H1 (cell line): ENCODE measurements at regions not wholly inside any gene's neighbourhood (a gene's known extent, or its start where the extent isn't known, plus 50 kb on each side); places are given as distances from the start of the nearest gene placed in this dataset.

Source experiments
- CTCF ChIA-PET: fragments of 300-600 bp; sonication (Branson Sonifier 250); formaldehyde crosslinking; loops from one replicate; lab custom pipeline; 2021; ENCODE audit not compliant: partially characterized antibody; lab: Charles Lee
- POLR2A ChIA-PET: fragments of 300-600 bp; sonication (Branson Sonifier 250); formaldehyde crosslinking; loops from one replicate; lab custom pipeline; 2021; ENCODE audit warnings: inconsistent platforms; ENCODE audit not compliant: partially characterized antibody; lab: Charles Lee
- DNase-seq, 2 experiments: peaks; one replicate each; pipeline versions ENCODE4 v3.0.0 to v3.0.0-alpha.2; 2010 to 2022; ENCODE audit warnings: low spot score in 2 of 2, low read depth in 1 of 2, mixed read lengths in 1 of 2
- FAIRE-seq: peaks from 2 replicates; lab custom pipeline; 2011; peaks lifted over from hg19 to GRCh38; lab: Jason Lieb, UNC
- H2AFZ ChIP-seq: 2 replicates; pipeline ENCODE4 v1.8.1; 2012; ENCODE audit warnings: low read length, inconsistent platforms
- H2AK5ac ChIP-seq: 2 replicates; pipeline ENCODE4 v1.6.1; 2013; ENCODE audit warnings: low read depth, low read length
- H2BK120ac ChIP-seq: replicated peaks from 2 replicates; pipeline ENCODE3; 2013; ENCODE audit warnings: low read depth, low read length, inconsistent platforms
- H2BK12ac ChIP-seq: 2 replicates; pipeline ENCODE4 v1.6.1; 2013; ENCODE audit warnings: low read depth, low read length
- H2BK15ac ChIP-seq: 2 replicates; pipeline ENCODE4 v1.6.1; 2013; ENCODE audit warnings: low read length
- H2BK20ac ChIP-seq: 2 replicates; pipeline ENCODE4 v1.6.1; 2013; ENCODE audit warnings: low read length
- H2BK5ac ChIP-seq: 2 replicates; pipeline ENCODE4 v1.6.1; 2013; ENCODE audit warnings: low read depth, low read length
- H3K14ac ChIP-seq: 2 replicates; pipeline ENCODE4 v1.6.1; 2013; ENCODE audit warnings: inconsistent platforms; ENCODE audit not compliant: insufficient read length
- H3K18ac ChIP-seq: 2 replicates; pipeline ENCODE4 v1.6.1; 2013; ENCODE audit warnings: low read length; ENCODE audit errors: extremely low read depth
- H3K23ac ChIP-seq: 2 replicates; pipeline ENCODE4 v1.6.1; 2013; ENCODE audit warnings: inconsistent platforms; ENCODE audit not compliant: insufficient read length
- H3K23me2 ChIP-seq: 2 replicates; pipeline ENCODE4 v1.6.1; 2013; ENCODE audit warnings: low read depth, low read length
- H3K27ac ChIP-seq: 2 replicates; pipeline ENCODE4 v1.6.1; 2011; ENCODE audit warnings: low read depth, low read length, inconsistent platforms
- H3K27me3 ChIP-seq, 4 experiments: replicated peaks in 1 of 4; 1 replicate in 1 of 4; 2 replicates in 3 of 4; pipeline versions ENCODE4 v1.6.1 to v1.8.1; 2011 to 2013; ENCODE audit warnings: low read length in 3 of 4, mild to moderate bottlenecking in 3 of 4, inconsistent platforms in 2 of 4, mixed read lengths in 2 of 4, moderate library complexity in 1 of 4; ENCODE audit not compliant: control insufficient read depth in 3 of 4, insufficient read depth in 3 of 4; ENCODE audit errors: extremely low read depth in 1 of 4
- H3K36me3 ChIP-seq, 4 experiments: 2 replicates each; pipeline versions ENCODE4 v1.6.1 to v1.8.1; 2011 to 2013; ENCODE audit warnings: mild to moderate bottlenecking in 4 of 4, low read length in 3 of 4, moderate library complexity in 2 of 4, control low read depth in 1 of 4, inconsistent platforms in 1 of 4; ENCODE audit not compliant: insufficient read depth in 4 of 4, control insufficient read depth in 2 of 4
- H3K4ac ChIP-seq: replicated peaks from 2 replicates; pipeline ENCODE3; 2013; ENCODE audit warnings: low read length, low read depth, mixed read lengths, inconsistent platforms; ENCODE audit not compliant: insufficient read length
- H3K4me1 ChIP-seq, 4 experiments: replicated peaks in 1 of 4; 1 replicate in 1 of 4; 2 replicates in 3 of 4; pipeline versions ENCODE4 v1.6.1 to v1.8.1; 2011 to 2013; ENCODE audit warnings: low read length in 3 of 4, inconsistent platforms in 2 of 4, mixed read lengths in 1 of 4; ENCODE audit not compliant: insufficient read depth in 4 of 4, control insufficient read depth in 3 of 4
- H3K4me2 ChIP-seq, 2 experiments: 2 replicates each; pipeline versions ENCODE4 v1.6.1 to v1.8.1; 2011 to 2013; ENCODE audit warnings: low read depth in 2 of 2, low read length in 2 of 2, control low read depth in 1 of 2, inconsistent platforms in 1 of 2, mild to moderate bottlenecking in 1 of 2; ENCODE audit not compliant: insufficient read depth in 1 of 2
- H3K4me3 ChIP-seq, 4 experiments: fragments of 200-600, 300-600 bp in 1 of 4; sonication (generic), shearing (Covaris generic), sonication (Bioruptor Twin) in 1 of 4; 2 replicates each; pipeline versions ENCODE4 v1.5.1 to v1.8.1; 2011 to 2016; ENCODE audit warnings: low read length in 4 of 4, low read depth in 3 of 4, control low read depth in 2 of 4, inconsistent platforms in 2 of 4, mild to moderate bottlenecking in 2 of 4, mixed read lengths in 1 of 4, moderate library complexity in 1 of 4; ENCODE audit not compliant: insufficient read depth in 2 of 4; ENCODE audit errors: extremely low read depth in 1 of 4
- H3K56ac ChIP-seq: replicated peaks from 2 replicates; pipeline ENCODE3; 2013; ENCODE audit warnings: low read depth, mild to moderate bottlenecking, mixed read lengths, low read length, inconsistent platforms; ENCODE audit not compliant: insufficient read length
- H3K79me1 ChIP-seq: 2 replicates; pipeline ENCODE4 v1.6.1; 2013; ENCODE audit warnings: low read depth, low read length, control low read depth
- H3K79me2 ChIP-seq, 2 experiments: 2 replicates each; pipeline versions ENCODE4 v1.6.1 to v1.8.1; 2012 to 2013; ENCODE audit warnings: low read length in 2 of 2, mild to moderate bottlenecking in 2 of 2, inconsistent platforms in 1 of 2; ENCODE audit not compliant: insufficient read depth in 2 of 2, control insufficient read depth in 1 of 2
- H3K9ac ChIP-seq, 4 experiments: replicated peaks in 1 of 4; 1 replicate in 1 of 4; 2 replicates in 3 of 4; pipeline versions ENCODE4 v1.6.1 to v1.8.1; 2011 to 2013; ENCODE audit warnings: low read depth in 3 of 4, low read length in 3 of 4, control low read depth in 2 of 4, mild to moderate bottlenecking in 2 of 4, moderate library complexity in 2 of 4, inconsistent platforms in 1 of 4; ENCODE audit errors: extremely low read depth in 1 of 4
- H3K9me3 ChIP-seq, 2 experiments: 2 replicates each; pipeline versions ENCODE4 v1.6.1 to v1.8.1; 2012 to 2013; ENCODE audit warnings: mild to moderate bottlenecking in 2 of 2, moderate library complexity in 2 of 2, control low read depth in 1 of 2, inconsistent platforms in 1 of 2, low read depth in 1 of 2, low read length in 1 of 2, mixed read lengths in 1 of 2; ENCODE audit not compliant: insufficient read depth in 2 of 2
- H4K20me1 ChIP-seq, 2 experiments: replicated peaks in 1 of 2; 2 replicates each; pipeline versions ENCODE3 to v1.8.1; 2011 to 2013; ENCODE audit warnings: inconsistent platforms in 2 of 2, low read length in 2 of 2, mild to moderate bottlenecking in 1 of 2; ENCODE audit not compliant: insufficient read depth in 2 of 2, control insufficient read depth in 1 of 2
- H4K5ac ChIP-seq: 2 replicates; pipeline ENCODE4 v1.6.1; 2013; ENCODE audit warnings: low read length, low read depth, mixed read lengths, inconsistent platforms; ENCODE audit not compliant: insufficient read length
- H4K8ac ChIP-seq: 2 replicates; pipeline ENCODE4 v1.8.0; 2013; ENCODE audit warnings: mild to moderate bottlenecking, moderate library complexity, low read length, inconsistent platforms; ENCODE audit not compliant: insufficient read depth; ENCODE audit errors: extremely low read depth
- H4K91ac ChIP-seq: replicated peaks from 2 replicates; pipeline ENCODE3; 2013; ENCODE audit warnings: low read length, mixed read lengths, inconsistent platforms; ENCODE audit not compliant: insufficient read length
- ATF2 ChIP-seq: IDR thresholded peaks from 2 replicates; pipeline ENCODE4 v1.6.1; 2012; ENCODE audit warnings: low read length, inconsistent platforms
- ATF3 ChIP-seq: IDR thresholded peaks from 2 replicates; pipeline ENCODE4 v1.6.1; 2011; ENCODE audit warnings: low read depth, mild to moderate bottlenecking, low read length; ENCODE audit not compliant: insufficient read depth
- BACH1 ChIP-seq: IDR thresholded peaks from 2 replicates; pipeline ENCODE4 v1.6.1; 2012; ENCODE audit warnings: low read length, improper control_type of control experiment
- BCL11A ChIP-seq, 2 experiments: IDR thresholded peaks; one replicate each; pipeline ENCODE4 v1.6.1; 2011; ENCODE audit warnings: low read depth in 2 of 2, low read length in 2 of 2, mild to moderate bottlenecking in 2 of 2
- CREB1 ChIP-seq: IDR thresholded peaks from 2 replicates; pipeline ENCODE4 v1.6.1; 2012; ENCODE audit warnings: inconsistent platforms
- GTF2F1 ChIP-seq: IDR thresholded peaks from 2 replicates; pipeline ENCODE4 v1.6.1; 2012; ENCODE audit warnings: low read depth, low read length, improper control_type of control experiment, borderline replicate concordance
- HDAC2 ChIP-seq, 2 experiments: fragments of 300-600 bp in 1 of 2; sonication (generic) in 1 of 2; IDR thresholded peaks; 2 replicates each; pipeline ENCODE4 v1.6.1; 2011 to 2012; ENCODE audit warnings: low read depth in 2 of 2, low read length in 2 of 2, mild to moderate bottlenecking in 2 of 2, moderate library complexity in 2 of 2, borderline replicate concordance in 1 of 2, inconsistent platforms in 1 of 2
- POLR2A ChIP-seq, 2 experiments: IDR thresholded peaks; 1 replicate in 1 of 2; 2 replicates in 1 of 2; pipeline ENCODE4 v1.6.1; 2011; ENCODE audit warnings: low read depth in 2 of 2, low read length in 2 of 2, mild to moderate bottlenecking in 2 of 2; ENCODE audit errors: control extremely low read depth in 1 of 2
- RAD21 ChIP-seq, 2 experiments: IDR thresholded peaks in 1 of 2; conservative IDR thresholded peaks in 1 of 2; 2 replicates each; pipeline ENCODE4 v1.6.1; 2011; ENCODE audit warnings: low read depth in 2 of 2, low read length in 2 of 2, improper control_type of control experiment in 1 of 2, inconsistent platforms in 1 of 2, mild to moderate bottlenecking in 1 of 2, moderate library complexity in 1 of 2
- SP4 ChIP-seq: IDR thresholded peaks from 2 replicates; pipeline ENCODE4 v1.6.1; 2012; ENCODE audit warnings: low read length, inconsistent platforms
- ZNF274 ChIP-seq: IDR thresholded peaks from 2 replicates; pipeline ENCODE4 v1.7.0; 2012; ENCODE audit warnings: low read length, borderline replicate concordance; ENCODE audit errors: extremely low read depth
- whole genome bisulfite sequencing, 2 experiments: shearing (Covaris generic) in 1 of 2; methylation state at CpG; one replicate each; pipeline versions ENCODE4 v1.1.6 to v1.1.7; 2013 to 2015; ENCODE audit warnings: low lambda C conversion rate in 2 of 2, mixed read lengths in 2 of 2, inconsistent platforms in 1 of 2, low coverage in 1 of 2, missing lambda C conversion rate in 1 of 2; ENCODE audit not compliant: insufficient replicate concordance in 2 of 2, insufficient coverage in 1 of 2, insufficient read length in 1 of 2; ENCODE audit errors: extremely low coverage in 1 of 2, missing lambda C conversion rate in 1 of 2; 5-methylcytosine and 5-hydroxymethylcytosine counted together

GRCh38 chr12:81896771-81897170, 137.6 kb upstream of the PPFIA2 start:
- Histone ChIP-seq H4K20me1 (no peaks in the 10 kb centered on the region), H3K27me3 (no peaks in the 10 kb centered on the region), H3K36me3 (no peaks in the 10 kb centered on the region; a peak in 2 of 8 replicates), H3K18ac (no peak overlapping the region), H2BK12ac (no peak overlapping the region), H3K56ac (no peak overlapping the region), H2BK15ac (no peak overlapping the region), H3K79me2 (no peaks in the 10 kb centered on the region), H3K14ac (no peak overlapping the region), H4K8ac (no peak overlapping the region), H3K23ac (no peak overlapping the region), H3K79me1 (no peaks in the 10 kb centered on the region), H2AFZ (no peak overlapping the region), H3K27ac (no peak overlapping the region), H3K23me2 (no peaks in the 10 kb centered on the region), H3K9ac (no peak overlapping the region), H3K4me2 (no peak overlapping the region), H3K4me3 (no peak overlapping the region), H3K4me1 (no peaks in the 10 kb centered on the region), H3K9me3 (peaks cover 18 to 24% of the 10 kb centered on the region in 2 experiments), H4K5ac (no peak overlapping the region), H2AK5ac (no peak overlapping the region), H2BK20ac (no peak overlapping the region), H2BK5ac (no peak overlapping the region), H4K91ac (no peak overlapping the region), H2BK120ac (no peak overlapping the region), H3K4ac (no peak overlapping the region)
- no peak for FAIRE-seq
- ChIA-PET POLR2A (no interaction called here), CTCF (no interaction called here)
- no peak for DNase-seq
- 97% methylated on average over 9 of the region's 9 CpGs; no CpG with 5 or more reads in 1 of the 2 experiments for WGBS, 2 experiments
- TF ChIP-seq ATF2, result no peak
- no peak for TF ChIP-seq BACH1
- no peak for TF ChIP-seq CREB1
- TF ChIP-seq SP4, result no peak
- TF ChIP-seq BCL11A (IDR thresholded peaks at IDR 0.05; ENCODE audit: low read depth in 2 of 2, low read length in 2 of 2), result no peak
- TF ChIP-seq ZNF274, result no peak
- no peak for TF ChIP-seq ATF3
- TF ChIP-seq HDAC2 (IDR thresholded peaks at IDR 0.05; ENCODE audit: borderline replicate concordance in 1 of 2, low read depth in 2 of 2, low read length in 2 of 2), result no peak
- no peak for TF ChIP-seq POLR2A (IDR thresholded peaks at IDR 0.05; ENCODE audit: control extremely low read depth in 1 of 2, low read depth in 2 of 2, low read length in 2 of 2)
- no peak for TF ChIP-seq RAD21 (IDR thresholded peaks at IDR 0.05 in 1 of 2, conservative IDR thresholded peaks at IDR 0.05 in 1 of 2; ENCODE audit: low read depth in 2 of 2, low read length in 2 of 2)
- TF ChIP-seq GTF2F1, result no peak
